NCI-H446 (cell line): ENCODE measurements at regions not wholly inside any gene's neighbourhood (a gene's known extent, or its start where the extent isn't known, plus 50 kb on each side); places are given as distances from the start of the nearest gene placed in this dataset.

Experiments
- DNase-seq, 2 experiments: peaks; one replicate each; lab custom pipeline; 2025; lab: John Stamatoyannopoulos, UW

- no peak for DNase-seq
These were observed 469.7 kb downstream of the PRELID2 start for GRCh38 chr5:145365464-145365863.

DNA sequence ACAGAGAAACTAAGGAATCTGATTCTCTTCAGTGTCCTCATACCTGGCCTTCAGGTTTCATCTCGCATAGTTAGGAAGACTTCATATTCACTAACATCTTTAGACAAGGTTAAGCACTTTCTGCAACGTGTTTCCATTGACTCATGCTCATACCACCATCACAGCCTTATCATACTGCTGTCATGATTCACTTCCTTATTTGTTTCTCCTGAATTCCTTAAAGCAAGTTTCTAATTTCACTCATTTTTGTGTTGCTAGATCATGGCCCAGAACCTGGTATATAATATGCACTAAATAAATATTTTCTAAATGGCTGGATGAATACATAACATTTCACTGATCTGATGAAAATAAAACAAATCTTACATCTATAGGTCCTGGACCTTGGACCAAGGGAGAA lies 472.9 kb downstream of the PRELID2 start:
- DNase-seq, result no peak

- no peak for DNase-seq
These were observed 474.2 kb downstream of the PRELID2 start for GRCh38 chr5:145360936-145361335.

GRCh38 chr5:145350513-145350912 lies 484.6 kb downstream of the PRELID2 start:
- DNase-seq, result no peak

DNA sequence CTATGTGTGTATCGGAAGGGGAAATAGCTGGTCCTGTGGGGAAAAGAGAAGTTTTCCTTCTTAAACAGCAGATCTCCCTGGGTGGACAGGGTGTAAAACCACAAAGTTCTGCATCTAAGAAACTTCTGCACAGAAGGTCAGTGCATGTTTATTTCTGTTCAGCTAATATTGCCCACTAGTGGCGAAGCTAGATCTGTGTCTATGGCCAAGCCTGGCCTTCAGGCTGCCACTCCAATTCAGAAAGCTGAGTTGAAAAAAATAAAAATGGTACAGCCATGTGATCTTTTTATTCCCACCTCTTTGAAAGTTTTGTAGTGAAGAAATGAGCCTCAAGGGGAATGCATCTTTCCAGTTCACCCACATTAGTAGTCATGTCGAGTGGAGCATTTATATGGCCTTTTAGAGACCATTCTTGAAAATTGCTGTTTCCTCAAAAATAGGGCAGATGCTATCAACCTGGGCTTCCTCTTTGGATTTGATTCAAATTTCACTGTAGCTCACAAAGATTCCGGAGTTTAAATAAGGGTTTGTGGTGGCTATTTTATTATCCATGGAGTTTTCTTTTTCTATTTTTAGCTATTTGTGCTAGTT lies 488.0 kb downstream of the PRELID2 start:
- peak in 1 of 2 experiments; percentile 57 for DNase-seq

- no peak for DNase-seq
These were observed 489.4 kb downstream of the PRELID2 start for GRCh38 chr5:145345511-145346287.

DNA sequence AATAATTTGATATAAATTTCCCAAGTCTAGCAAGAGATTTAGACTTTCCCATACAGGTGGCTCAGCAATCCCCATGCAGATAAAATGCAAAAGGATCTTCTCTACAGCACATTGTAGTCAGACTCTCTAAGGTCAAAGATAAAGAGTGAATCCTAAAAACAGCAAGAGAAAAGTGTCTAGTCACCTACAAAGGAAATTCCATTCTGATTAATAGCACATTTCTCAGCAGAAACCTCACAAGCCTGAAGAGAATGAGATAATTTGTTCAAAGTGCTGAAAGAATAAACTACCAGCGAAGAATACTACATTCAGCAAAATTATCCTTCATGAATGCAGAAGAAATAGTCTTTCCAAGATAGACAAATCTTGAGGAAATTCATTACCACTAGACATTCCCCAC lies 493.3 kb downstream of the PRELID2 start:
- DNase-seq, result no peak

DNA sequence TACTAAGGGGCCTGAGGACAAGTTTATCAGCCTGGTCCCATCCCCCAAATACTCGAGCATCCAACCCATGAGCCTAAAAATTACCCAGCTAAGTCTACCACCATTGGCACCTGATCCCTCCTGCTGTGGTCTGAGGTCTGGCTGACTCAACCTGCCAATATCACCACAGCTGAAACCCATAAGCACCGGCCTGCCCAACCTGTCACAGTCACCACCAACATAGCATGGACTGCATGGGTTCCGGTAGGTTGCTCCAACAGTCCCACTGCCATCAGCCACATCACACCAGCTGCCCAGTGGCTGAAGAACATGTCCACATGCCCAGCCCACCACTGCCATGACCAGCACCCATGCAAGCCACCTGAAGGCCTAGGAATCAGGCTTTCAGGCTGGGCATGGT lies 495.0 kb downstream of the PRELID2 start:
- DNase-seq, result no peak

GRCh38 chr5:145324767-145325479 lies 510.2 kb downstream of the PRELID2 start:
- DNase-seq, result peak in 1 of 2 experiments; percentile 14

GRCh38 chr5:145324101-145324500 lies 511.0 kb downstream of the PRELID2 start:
- DNase-seq, result no peak

GRCh38 chr5:145316282-145316681 lies 518.9 kb downstream of the PRELID2 start:
- no peak for DNase-seq

DNA sequence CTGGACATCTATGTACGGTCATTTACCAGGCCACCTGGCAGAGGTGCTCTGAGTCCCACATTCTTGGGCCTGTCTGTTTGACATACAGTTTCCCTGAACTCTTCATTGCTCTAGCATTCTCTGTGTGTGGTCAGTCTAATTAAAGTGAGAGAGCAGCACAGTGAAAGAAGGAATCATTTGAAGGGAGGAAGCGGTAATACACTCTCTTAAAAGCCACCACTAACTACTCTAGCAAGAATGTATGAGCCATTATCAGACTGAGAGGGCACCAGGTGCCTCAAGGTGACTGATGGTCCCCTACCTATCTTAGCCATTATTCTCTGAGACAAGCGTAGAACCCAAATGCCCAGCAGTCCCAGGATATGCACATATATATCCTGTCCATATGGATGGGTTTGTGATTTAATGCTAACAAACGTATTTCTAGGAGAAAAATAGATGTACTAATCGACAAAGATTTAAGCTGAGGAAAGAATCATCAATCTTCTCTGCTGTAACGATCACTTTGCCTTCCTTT lies 527.2 kb downstream of the PRELID2 start:
- DNase-seq, result no peak

DNA sequence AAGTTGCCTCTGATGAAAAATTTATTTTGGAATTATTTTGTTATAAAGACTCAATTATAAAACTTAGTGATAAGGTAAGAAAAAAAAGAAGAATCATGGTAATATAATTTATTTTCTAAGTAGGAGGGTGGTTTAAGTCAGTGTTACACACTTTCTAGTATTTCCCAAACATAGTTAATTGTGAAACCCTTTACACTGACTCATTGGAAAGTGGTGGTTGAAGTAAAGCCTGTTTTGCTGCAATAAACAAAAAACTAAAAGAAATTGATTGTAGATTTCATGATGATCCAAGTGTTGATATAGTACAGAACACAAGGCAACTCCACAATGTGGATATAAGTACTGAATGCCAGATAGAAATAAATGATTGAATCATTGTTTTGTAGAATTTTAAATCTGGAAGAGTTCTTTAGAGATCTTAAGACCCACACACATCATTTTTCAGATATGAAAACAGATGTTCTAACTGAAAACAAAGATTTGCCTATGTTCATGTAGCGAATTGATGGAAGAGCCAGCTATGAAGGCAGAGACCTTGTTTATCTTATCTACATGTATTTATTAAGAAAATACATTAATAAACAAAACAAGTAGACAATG lies 539.8 kb downstream of the PRELID2 start:
- no peak for DNase-seq

- no peak for DNase-seq
These were observed 540.8 kb downstream of the PRELID2 start for GRCh38 chr5:145294331-145294730.

- no peak for DNase-seq
These were observed 541.4 kb downstream of the PRELID2 start for GRCh38 chr5:145293716-145294115.

DNA sequence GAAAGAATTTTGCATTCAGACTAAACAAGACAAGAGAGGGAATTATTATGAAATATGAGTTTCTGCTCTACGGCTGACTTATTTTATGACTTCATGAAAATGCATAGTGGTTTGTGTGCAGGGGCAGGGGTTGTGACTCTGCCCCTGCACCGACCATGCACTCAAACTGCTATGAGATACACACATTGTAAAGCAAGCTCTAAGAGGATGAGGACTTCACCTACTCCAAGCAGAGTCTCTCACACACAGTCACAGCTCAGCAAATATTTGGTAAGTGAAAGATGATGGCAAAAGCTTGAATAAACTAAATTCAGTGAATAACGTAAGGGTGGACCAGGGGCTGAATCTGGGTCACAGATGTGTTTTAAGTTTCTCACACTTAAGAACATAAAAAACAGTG lies 542.9 kb downstream of the PRELID2 start:
- no peak for DNase-seq

- DNase-seq, result no peak
These were observed 551.9 kb downstream of the PRELID2 start for GRCh38 chr5:145283141-145283810.

DNA sequence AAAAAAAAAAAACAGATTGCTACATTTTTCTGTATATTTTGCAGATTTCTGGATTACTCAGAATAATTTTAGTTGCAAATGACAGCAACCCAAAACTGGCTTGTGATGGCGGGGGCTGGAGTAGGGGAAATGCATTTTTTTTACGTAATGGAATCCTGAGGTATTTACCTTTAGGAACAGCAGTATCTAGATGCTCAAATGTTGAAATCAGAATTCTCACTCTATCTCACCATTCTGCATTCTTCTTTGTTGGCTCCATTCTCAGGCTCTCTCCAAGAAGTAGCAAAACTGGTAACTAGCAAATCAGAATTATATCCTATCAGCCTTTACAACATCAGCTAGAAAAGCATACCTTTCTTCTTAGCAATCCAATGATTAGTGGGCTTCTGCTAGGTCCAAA lies 554.3 kb downstream of the PRELID2 start:
- no peak for DNase-seq

GRCh38 chr5:145280214-145280613 lies 554.9 kb downstream of the PRELID2 start:
- DNase-seq, result no peak

GRCh38 chr5:145260670-145261069 lies 574.5 kb downstream of the PRELID2 start:
- DNase-seq, result no peak

DNA sequence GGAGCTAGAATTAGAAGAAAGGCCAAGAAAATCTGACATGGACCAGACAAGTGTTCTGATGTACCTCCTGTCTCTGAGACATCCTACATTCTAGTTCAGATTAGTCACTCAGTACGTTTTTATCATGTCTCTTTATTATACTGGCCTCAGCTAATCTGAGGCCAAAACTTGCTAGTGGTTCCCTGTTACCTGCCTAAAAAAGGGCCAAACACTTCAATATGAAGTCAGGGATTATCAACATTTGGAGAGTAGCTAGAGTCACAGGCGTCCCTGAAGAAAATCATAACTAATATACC lies 587.4 kb downstream of the PRELID2 start:
- no peak for DNase-seq
